ENCODE measurements at regions not wholly inside any gene's neighbourhood (a gene's known extent, or its start where the extent isn't known, plus 50 kb on each side); places are given as distances from the start of the nearest gene placed in this dataset.

GRCh38 chr10:111203615-111204014 lies 126.8 kb downstream of the ADRA2A start:
- DNase-seq, result no peak

DNA sequence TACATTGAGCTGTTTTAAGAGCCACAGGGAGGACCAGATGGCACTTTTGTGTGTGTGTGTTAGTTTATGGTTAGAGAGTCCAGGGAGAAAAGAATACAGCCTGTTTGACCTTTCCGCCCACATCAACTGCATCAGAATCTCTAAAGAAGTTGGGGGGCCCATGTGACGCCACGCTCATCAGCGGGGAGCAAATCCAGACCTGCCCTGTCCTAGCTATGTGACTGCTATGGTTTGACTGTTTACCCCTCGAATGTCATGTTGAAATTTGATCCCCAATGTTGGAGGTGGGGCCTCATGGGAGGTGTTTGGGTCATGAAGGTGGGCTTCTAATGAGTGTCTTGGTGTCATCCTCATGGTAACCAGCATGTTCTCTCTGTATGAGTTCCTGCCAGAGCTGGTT lies 128.0 kb downstream of the ADRA2A start:
- no peak for DNase-seq

GRCh38 chr10:111206521-111206920 lies 129.7 kb downstream of the ADRA2A start:
- no peak for DNase-seq

- no peak for DNase-seq
These were observed 130.7 kb downstream of the ADRA2A start for GRCh38 chr10:111207500-111207899.

DNA sequence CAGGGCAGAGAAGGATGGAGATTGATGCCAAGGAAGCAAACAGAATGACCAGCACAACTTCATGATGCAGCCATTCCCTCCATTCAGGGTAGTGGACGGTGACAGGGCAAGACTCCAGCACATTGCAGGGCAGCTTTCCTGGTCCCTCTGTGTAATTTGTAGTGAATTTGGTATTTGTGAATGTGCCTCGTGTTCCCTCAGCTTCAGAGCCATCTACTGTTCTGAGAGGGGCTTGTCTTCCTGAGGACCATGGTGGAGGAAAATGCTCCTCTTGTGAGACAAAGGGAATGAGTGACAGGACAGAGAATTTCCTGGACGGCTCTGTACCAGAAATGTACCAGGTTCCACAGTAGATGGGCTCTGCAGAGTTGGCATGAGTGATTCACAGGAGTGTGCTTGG lies 132.1 kb downstream of the ADRA2A start:
- DNase-seq, result no peak

- DNase-seq, result no peak
These were observed 132.9 kb downstream of the ADRA2A start for GRCh38 chr10:111209692-111210091.

GRCh38 chr10:111211241-111211640 lies 134.4 kb downstream of the ADRA2A start:
- DNase-seq, result no peak

- no peak for DNase-seq
These were observed 134.9 kb downstream of the ADRA2A start for GRCh38 chr10:111211706-111212105.

- no peak for DNase-seq
These were observed 145.1 kb downstream of the ADRA2A start for GRCh38 chr10:111221682-111222480.

- no peak for DNase-seq
These were observed 146.1 kb downstream of the ADRA2A start for GRCh38 chr10:111222961-111223360.

GRCh38 chr10:111231779-111232178 lies 154.9 kb downstream of the ADRA2A start:
- no peak for DNase-seq

DNA sequence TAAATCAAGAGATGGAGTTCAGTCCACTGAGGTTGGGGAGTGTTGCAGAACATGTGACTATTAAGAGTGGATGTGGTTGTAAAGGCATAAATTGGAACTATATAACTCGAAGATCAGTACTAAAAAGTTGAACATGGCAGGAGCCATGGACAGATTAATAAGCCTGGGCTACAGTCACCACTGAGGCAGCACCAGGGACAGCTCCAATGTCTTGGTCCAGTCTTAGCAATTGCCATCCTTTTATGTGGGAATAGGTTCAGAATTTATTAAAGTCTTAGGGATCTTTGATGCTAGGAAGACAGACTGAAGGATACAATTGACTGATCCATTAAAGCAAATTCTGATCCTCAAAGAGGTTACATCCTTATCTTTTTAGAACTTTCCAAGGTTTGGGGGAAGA lies 156.6 kb downstream of the ADRA2A start:
- DNase-seq, result no peak

DNA sequence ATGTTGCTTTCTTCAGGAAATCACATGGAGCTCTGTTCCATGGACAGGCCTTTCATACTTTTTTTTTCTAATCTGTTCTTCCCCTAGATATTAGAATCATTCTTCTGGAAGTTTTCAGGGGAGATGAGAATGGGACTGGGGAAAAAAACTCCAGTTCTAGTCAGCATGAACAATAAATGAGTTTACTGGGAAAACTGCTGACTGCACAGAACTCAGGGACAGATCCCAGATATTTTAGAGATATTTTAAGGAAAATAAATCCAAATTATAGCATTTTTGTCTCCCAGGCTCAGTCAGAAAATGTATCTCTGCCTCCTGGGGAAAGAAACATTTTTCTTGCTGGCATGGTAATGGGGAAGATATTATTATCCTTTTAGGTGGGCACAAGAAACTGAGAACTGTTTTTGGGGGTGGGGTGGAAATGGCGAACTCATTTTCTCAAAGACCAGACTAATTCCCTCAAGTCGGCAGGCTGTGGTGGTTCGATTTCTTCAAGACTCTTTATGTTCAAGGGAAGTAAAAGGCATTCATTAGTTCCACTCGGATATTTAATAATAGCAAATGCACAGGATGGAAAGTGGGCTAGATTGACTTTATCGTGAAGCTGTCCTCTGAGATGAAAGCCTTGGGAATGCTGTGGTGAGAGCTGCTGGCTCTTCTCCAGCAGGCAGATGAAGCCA lies 157.5 kb downstream of the ADRA2A start:
- DNase-seq, result no peak

GRCh38 chr10:111234914-111235302 lies 158.1 kb downstream of the ADRA2A start:
- no peak for DNase-seq

DNA sequence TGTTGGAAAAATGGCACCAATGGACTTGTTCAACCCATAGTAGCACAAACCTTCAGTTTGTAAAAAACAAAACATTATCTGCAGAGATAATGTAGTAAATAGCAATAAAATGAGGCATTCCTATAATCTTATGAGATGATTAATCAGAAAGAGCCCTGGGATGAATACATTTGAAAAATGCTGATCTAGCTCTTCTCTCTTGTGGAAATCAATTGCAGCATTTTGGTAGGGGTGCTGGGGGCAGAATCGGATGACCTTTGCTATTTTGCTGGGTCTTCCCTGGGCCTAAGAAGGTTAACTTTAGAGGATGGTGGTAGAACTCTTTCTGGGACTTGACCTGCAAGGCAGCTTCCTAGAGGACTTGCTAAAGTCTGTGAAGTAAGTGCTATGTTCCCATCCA lies 163.5 kb downstream of the ADRA2A start:
- no peak for DNase-seq

- no peak for DNase-seq
These were observed 166.3 kb downstream of the ADRA2A start for GRCh38 chr10:111243126-111243525.

DNA sequence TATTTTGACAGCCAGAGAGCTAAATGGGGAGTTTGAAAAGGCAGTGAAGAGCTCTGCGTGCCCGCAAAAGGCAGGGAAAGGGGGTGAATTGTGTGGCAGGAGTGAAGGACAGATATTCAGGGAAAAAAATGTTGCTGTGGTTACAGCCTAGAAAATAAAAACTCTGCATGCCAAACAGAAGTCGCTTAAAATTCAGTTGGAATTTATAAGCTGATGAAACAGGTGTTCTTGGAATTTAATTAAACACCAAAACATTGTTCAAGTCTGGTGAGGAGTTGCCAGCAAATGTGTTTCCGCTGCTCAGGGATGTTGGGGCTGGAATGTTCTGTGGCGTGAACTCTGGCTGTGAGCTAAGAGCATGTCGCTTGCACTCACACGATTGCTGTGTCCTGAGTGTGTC lies 169.3 kb downstream of the ADRA2A start:
- DNase-seq, result no peak

DNA sequence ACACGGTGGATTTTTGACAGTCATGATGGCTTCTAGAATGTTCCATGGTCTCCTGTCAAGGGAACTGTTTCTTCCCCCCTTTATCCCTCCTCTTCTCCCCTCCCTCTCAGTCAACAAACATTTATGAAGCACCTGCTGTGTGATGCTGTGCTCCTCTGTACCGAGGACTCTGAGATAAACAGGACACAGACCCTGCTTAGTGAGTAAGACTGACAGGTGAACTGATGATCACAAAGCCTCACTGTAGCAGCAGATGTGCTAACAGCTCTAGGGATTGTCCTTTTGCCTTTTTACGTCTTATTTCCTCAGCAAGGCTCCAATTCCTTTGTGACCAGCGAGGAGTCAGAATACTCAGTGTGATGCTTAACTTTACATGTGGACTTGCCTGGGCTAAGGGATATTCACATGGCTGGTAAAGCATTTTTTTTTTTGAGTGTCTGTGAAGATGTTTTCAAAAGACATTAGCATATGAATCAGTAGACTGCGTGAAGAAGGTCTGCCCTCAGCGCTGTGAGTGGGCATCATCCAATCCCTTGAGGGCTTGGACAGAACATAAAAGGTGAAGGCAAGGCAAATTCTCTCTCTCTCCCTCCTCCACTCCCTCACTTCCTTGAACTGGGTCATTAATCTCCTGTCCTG lies 170.1 kb downstream of the ADRA2A start:
- DNase-seq, result no peak

- DNase-seq, result no peak
These were observed 171.1 kb downstream of the ADRA2A start for GRCh38 chr10:111247781-111248389.

DNA sequence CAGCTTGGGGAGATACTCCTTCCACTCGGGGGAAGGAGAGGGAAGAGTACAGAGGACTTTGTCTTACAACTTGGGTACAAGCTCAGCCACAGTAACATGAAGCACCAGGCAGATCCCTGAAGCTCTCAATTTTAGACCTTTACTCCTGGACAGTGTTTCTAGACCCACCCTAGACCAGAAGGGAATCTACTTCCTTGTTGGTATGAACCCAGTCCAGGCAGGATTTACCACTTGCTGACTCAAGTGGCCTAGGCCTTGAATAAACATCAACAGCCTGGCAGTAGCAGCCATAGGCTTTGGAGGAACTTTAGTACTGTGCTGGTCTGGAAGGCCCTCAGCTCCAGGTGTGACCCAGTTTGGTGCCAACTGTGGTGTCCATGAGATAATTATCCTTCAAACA lies 173.1 kb downstream of the ADRA2A start:
- DNase-seq, result no peak

- DNase-seq, result no peak
These were observed 184.3 kb downstream of the ADRA2A start for GRCh38 chr10:111261081-111261615.

GRCh38 chr10:111265341-111265740 lies 188.5 kb downstream of the ADRA2A start:
- DNase-seq, result no peak

DNA sequence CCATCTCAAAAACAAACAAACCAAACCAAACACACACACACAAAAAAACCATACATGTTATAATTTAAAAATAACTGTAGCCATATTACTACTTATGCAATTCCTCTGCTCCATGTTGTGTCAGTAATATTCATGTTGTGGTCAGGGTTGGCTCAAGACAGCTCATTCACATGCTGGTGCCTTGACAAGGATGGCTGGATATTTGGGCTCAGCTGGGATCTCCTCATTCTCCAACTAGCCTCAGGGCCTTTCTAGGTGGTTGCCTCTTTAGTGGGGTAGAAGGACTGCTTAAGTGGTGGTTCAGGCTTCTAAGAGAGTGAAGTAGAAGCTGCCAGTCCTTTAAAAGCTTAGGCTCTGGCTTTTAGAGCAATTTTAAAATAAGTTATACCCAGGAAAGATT lies 189.3 kb downstream of the ADRA2A start:
- no peak for DNase-seq
